Endothelial cell of umbilical vein (primary cell): ENCODE measurements at regions not wholly inside any gene's neighbourhood (a gene's known extent, or its start where the extent isn't known, plus 50 kb on each side); places are given as distances from the start of the nearest gene placed in this dataset.

Source experiments
- BruUV-seq: library from RNA; stranded (reverse); fragments of 400-500 nt; replicated peaks from 2 replicates; lab custom pipeline; 2021; lab: Mats Ljungman, UMichigan
- CTCF ChIA-PET: fragments of 300-600, 350-600 bp; sonication (Branson Sonifier 250); formaldehyde crosslinking; loops from one replicate; lab custom pipeline; 2021; ENCODE audit warnings: antibody characterized with exemption, inconsistent platforms; lab: Charles Lee
- POLR2A ChIA-PET: fragments of 300-600, 350-600 bp; sonication (Branson Sonifier 250); formaldehyde crosslinking; loops from one replicate; lab custom pipeline; 2021; ENCODE audit warnings: antibody characterized with exemption, inconsistent platforms; lab: Charles Lee
- DNase-seq: peaks from one replicate; pipeline ENCODE4 v3.0.0-alpha.2; 2011; ENCODE audit warnings: low read depth, low spot score
- FAIRE-seq: peaks from 2 replicates; lab custom pipeline; 2011; peaks lifted over from hg19 to GRCh38; lab: Jason Lieb, UNC
- H2AFZ ChIP-seq: 2 replicates; pipeline ENCODE4 v1.6.0; 2012; ENCODE audit warnings: low read depth, low read length, control low read depth, inconsistent platforms
- H3K27ac ChIP-seq: 2 replicates; pipeline ENCODE4 v1.5.1; 2011; ENCODE audit warnings: low read depth, mild to moderate bottlenecking, control low read depth, low read length, moderate library complexity; ENCODE audit not compliant: insufficient read depth
- H3K27me3 ChIP-seq, 2 experiments: 2 replicates each; pipeline versions ENCODE4 v1.6.0 to v1.6.1; 2011; ENCODE audit warnings: low read length in 2 of 2, mixed read lengths in 1 of 2; ENCODE audit not compliant: control insufficient read depth in 2 of 2, insufficient read depth in 2 of 2
- H3K36me3 ChIP-seq, 2 experiments: 2 replicates in 1 of 2; 3 replicates in 1 of 2; pipeline ENCODE4 v1.5.1; 2011; ENCODE audit warnings: low read length in 2 of 2, mild to moderate bottlenecking in 1 of 2, moderate library complexity in 1 of 2; ENCODE audit not compliant: control insufficient read depth in 2 of 2, insufficient read depth in 2 of 2; ENCODE audit errors: extremely low read depth in 1 of 2
- H3K4me1 ChIP-seq: 3 replicates; pipeline ENCODE4 v1.5.1; 2011; ENCODE audit warnings: mild to moderate bottlenecking, low read length; ENCODE audit not compliant: control insufficient read depth, insufficient read depth; ENCODE audit errors: extremely low read depth
- H3K4me2 ChIP-seq: 2 replicates; pipeline ENCODE4 v1.6.1; 2011; ENCODE audit warnings: low read length, control low read depth, mixed read lengths; ENCODE audit not compliant: insufficient read depth
- H3K4me3 ChIP-seq, 3 experiments: fragments of 200-600 bp in 1 of 3; sonication (generic), shearing (Covaris generic) in 1 of 3; replicated peaks in 1 of 3; 2 replicates each; pipeline ENCODE4 v1.5.1; 2011 to 2016; ENCODE audit warnings: control low read depth in 3 of 3, low read length in 3 of 3, mild to moderate bottlenecking in 2 of 3, inconsistent platforms in 1 of 3, low read depth in 1 of 3, moderate library complexity in 1 of 3; ENCODE audit not compliant: insufficient read depth in 1 of 3
- H3K79me2 ChIP-seq: 2 replicates; pipeline ENCODE4 v1.6.0; 2012; ENCODE audit warnings: low read length, inconsistent platforms; ENCODE audit not compliant: control insufficient read depth, insufficient read depth
- H3K9ac ChIP-seq: replicated peaks from 2 replicates; pipeline ENCODE3; 2011; ENCODE audit warnings: low read length, control low read depth; ENCODE audit not compliant: insufficient read depth; ENCODE audit errors: extremely low read depth
- H3K9me1 ChIP-seq: replicated peaks from 3 replicates; pipeline ENCODE4 v1.6.0; 2011; ENCODE audit warnings: mild to moderate bottlenecking, low read length; ENCODE audit not compliant: control insufficient read depth, insufficient read depth; ENCODE audit errors: extremely low read depth
- H3K9me3 ChIP-seq: replicated peaks from 2 replicates; pipeline ENCODE4 v1.5.1; 2012; ENCODE audit warnings: low read length, inconsistent platforms; ENCODE audit not compliant: control insufficient read depth, insufficient read depth
- H4K20me1 ChIP-seq: replicated peaks from 2 replicates; pipeline ENCODE3; 2011; ENCODE audit warnings: mild to moderate bottlenecking, low read length; ENCODE audit not compliant: control insufficient read depth, insufficient read depth; ENCODE audit errors: extremely low read depth
- EZH2 ChIP-seq: IDR thresholded peaks from 2 replicates; pipeline ENCODE4 v1.6.1; 2012; ENCODE audit warnings: borderline replicate concordance, low read depth, mild to moderate bottlenecking, moderate library complexity, low read length, inconsistent platforms; ENCODE audit not compliant: severe bottlenecking
- FOS ChIP-seq: IDR thresholded peaks from 2 replicates; pipeline ENCODE4 v1.6.1; 2011; ENCODE audit warnings: mild to moderate bottlenecking, low read length, moderate library complexity, borderline replicate concordance; ENCODE audit not compliant: insufficient read depth
- GATA2 ChIP-seq: IDR thresholded peaks from 2 replicates; pipeline ENCODE4 v1.7.0; 2011; ENCODE audit warnings: low read depth, mild to moderate bottlenecking, moderate library complexity, mixed read lengths, low read length; ENCODE audit not compliant: insufficient read length, insufficient read depth
- JUN ChIP-seq: IDR thresholded peaks from 2 replicates; pipeline ENCODE4 v1.6.1; 2011; ENCODE audit warnings: borderline replicate concordance, low read depth; ENCODE audit not compliant: insufficient read length, insufficient read depth
- MYC ChIP-seq: IDR thresholded peaks from one replicate; pipeline ENCODE4 v1.6.1; 2011; ENCODE audit warnings: mild to moderate bottlenecking, low read depth, low read length
- POLR2A ChIP-seq: IDR thresholded peaks from 2 replicates; pipeline ENCODE4 v1.6.1; 2012; ENCODE audit warnings: low read depth, mild to moderate bottlenecking, control low read depth, low read length
- POLR2AphosphoS5 ChIP-seq: IDR thresholded peaks from 2 replicates; pipeline ENCODE4 v1.6.1; 2012; ENCODE audit warnings: low read depth, mild to moderate bottlenecking, control low read depth, low read length, moderate library complexity; ENCODE audit not compliant: insufficient read depth
- dilution Hi-C: fragments of 300-500 bp; cut with MboI; formaldehyde crosslinking; loops from one replicate; pipeline ENCODE4 v1.15.0; 2019; ENCODE audit warnings: low sequenced_read_pairs; ENCODE audit not compliant: extremely low pct_ligation_motif_present
- intact Hi-C: fragments of 100-400 bp; cut with micrococcal nuclease; formaldehyde crosslinking; loops from one replicate; pipeline ENCODE4 v1.10.0; 2022
- TF ChIP-seq, protein P1 (sequence below): IDR thresholded peaks from 2 replicates; pipeline ENCODE4 v1.6.1; 2011; ENCODE audit not compliant: insufficient read depth, insufficient read length
- TF ChIP-seq, protein P2 (sequence below), 2 donors: IDR thresholded peaks; 1 replicate in 1 of 2; 2 replicates in 1 of 2; pipeline ENCODE4 v1.5.1; 2011; ENCODE audit warnings: low read length in 2 of 2, mild to moderate bottlenecking in 2 of 2, moderate library complexity in 2 of 2, control low read depth in 1 of 2, inconsistent platforms in 1 of 2, low read depth in 1 of 2; ENCODE audit not compliant: insufficient read depth in 1 of 2; ENCODE audit errors: extremely low read depth in 1 of 2

DNA sequence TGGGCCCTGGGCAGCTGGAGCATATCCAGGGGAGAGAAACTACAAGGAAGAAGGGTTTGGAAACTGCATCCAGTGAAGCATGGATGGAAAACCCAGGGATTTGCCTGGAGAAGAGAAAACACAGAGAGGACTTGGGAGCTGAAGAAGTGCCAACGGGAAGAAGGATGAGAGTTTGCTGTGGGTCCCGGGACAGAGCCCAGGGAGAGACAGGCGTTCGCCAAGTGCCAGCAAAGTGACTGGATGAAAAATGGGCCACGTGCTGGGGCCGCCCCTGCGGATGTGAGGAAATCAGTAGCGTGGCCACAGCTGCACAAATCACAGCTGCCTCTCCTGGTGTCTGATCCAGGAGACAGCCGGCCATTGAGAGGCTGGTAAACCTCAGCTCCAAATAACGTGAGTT lies 70.4 kb downstream of the HES1 start:
- intact Hi-C loops: loop anchor here (1.0 kb wide), 1 partner anchor 64 kb away; no protein-coding TSS in a partner anchor
- Histone ChIP-seq H3K9me1 (no peaks in the 10 kb centered on the region), H3K4me2 (peak overlapping the region; percentile 55), H4K20me1 (no peaks in the 10 kb centered on the region), H3K4me3 (no peak overlapping the region), H3K36me3 (no peaks in the 10 kb centered on the region), H3K79me2 (no peaks in the 10 kb centered on the region), H2AFZ (peak overlapping the region; percentile 86), H3K27me3 (no peaks in the 10 kb centered on the region), H3K9ac (peak overlapping the region; percentile 32), H3K27ac (peak overlapping the region; percentile 81), H3K9me3 (no peaks in the 10 kb centered on the region), H3K4me1 (peaks cover 17% of the 10 kb centered on the region)
- FAIRE-seq: peak; percentile 52
- CTCF ChIA-PET: interaction anchor here (1.2 to 2.0 kb wide), 4 partner anchors 64 to 425 kb away, joined by 3 to 6 read pairs (median 6); no protein-coding TSS in a partner anchor
- no TSS peak for BruUV-seq
- dilution Hi-C loops: no loop called here
- peak; percentile 76 for DNase-seq
- peak; percentile 26 for TF ChIP-seq POLR2AphosphoS5
- no peak for TF ChIP-seq JUN
- TF ChIP-seq POLR2A: peak; percentile 25
- TF ChIP-seq, protein P1, sequence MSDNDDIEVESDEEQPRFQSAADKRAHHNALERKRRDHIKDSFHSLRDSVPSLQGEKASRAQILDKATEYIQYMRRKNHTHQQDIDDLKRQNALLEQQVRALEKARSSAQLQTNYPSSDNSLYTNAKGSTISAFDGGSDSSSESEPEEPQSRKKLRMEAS: peak; percentile 83
- TF ChIP-seq MYC: no peak
- TF ChIP-seq EZH2: no peak
- TF ChIP-seq GATA2: no peak
- POLR2A ChIA-PET: interaction anchor here (0.7 kb wide), 1 partner anchor 63 kb away, joined by 4 read pairs; no protein-coding TSS in a partner anchor

DNA sequence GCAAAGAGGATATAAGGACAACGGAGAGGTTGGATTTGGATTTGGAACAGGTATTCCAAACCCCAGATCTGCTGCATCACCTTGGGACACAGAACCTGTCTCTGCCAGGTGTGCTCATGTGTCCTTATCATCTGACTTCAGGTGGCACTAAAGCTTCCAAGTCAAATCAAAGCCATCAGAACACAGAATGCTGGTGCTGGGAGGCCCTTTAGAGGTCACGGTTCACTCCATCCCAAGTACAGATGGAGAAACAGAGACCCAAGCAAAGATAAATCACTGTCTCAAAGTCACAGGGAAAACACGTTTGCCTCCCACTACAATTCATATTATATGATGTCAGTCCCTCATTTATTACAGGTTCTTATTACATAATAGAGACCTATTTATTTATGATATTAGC lies 72.8 kb downstream of the HES1 start:
- H2AFZ ChIP-seq: no peak overlapping the region
- dilution Hi-C loops (no loop called here), intact Hi-C loops (no loop called here)
- no peak for FAIRE-seq
- no peak for DNase-seq
- peaks cover 26% of the 10 kb centered on the region for H3K4me1 ChIP-seq
- H3K9ac ChIP-seq: no peak overlapping the region
- H3K4me2 ChIP-seq: no peak overlapping the region
- no peaks in the 10 kb centered on the region for H3K9me1 ChIP-seq
- no peaks in the 10 kb centered on the region for H3K27me3 ChIP-seq
- CTCF ChIA-PET: no interaction called here
- no peaks in the 10 kb centered on the region for H3K79me2 ChIP-seq
- no peak overlapping the region for H3K4me3 ChIP-seq
- POLR2A ChIA-PET: no interaction called here
- H3K27ac ChIP-seq: no peak overlapping the region
- H3K9me3 ChIP-seq: no peaks in the 10 kb centered on the region
- TF ChIP-seq, protein P2, sequence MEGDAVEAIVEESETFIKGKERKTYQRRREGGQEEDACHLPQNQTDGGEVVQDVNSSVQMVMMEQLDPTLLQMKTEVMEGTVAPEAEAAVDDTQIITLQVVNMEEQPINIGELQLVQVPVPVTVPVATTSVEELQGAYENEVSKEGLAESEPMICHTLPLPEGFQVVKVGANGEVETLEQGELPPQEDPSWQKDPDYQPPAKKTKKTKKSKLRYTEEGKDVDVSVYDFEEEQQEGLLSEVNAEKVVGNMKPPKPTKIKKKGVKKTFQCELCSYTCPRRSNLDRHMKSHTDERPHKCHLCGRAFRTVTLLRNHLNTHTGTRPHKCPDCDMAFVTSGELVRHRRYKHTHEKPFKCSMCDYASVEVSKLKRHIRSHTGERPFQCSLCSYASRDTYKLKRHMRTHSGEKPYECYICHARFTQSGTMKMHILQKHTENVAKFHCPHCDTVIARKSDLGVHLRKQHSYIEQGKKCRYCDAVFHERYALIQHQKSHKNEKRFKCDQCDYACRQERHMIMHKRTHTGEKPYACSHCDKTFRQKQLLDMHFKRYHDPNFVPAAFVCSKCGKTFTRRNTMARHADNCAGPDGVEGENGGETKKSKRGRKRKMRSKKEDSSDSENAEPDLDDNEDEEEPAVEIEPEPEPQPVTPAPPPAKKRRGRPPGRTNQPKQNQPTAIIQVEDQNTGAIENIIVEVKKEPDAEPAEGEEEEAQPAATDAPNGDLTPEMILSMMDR (IDR thresholded peaks at IDR 0.05; ENCODE audit: extremely low read depth in 1 of 2, insufficient read depth in 1 of 2, low read depth in 1 of 2, low read length in 2 of 2): no peak
- TF ChIP-seq POLR2A (no peak), MYC (no peak), GATA2 (no peak), EZH2 (no peak), FOS (no peak), POLR2AphosphoS5 (no peak), JUN (no peak)
- TF ChIP-seq, protein P1: no peak
- H4K20me1 ChIP-seq: no peaks in the 10 kb centered on the region
- H3K36me3 ChIP-seq: no peaks in the 10 kb centered on the region
- BruUV-seq: no TSS peak
